ENCODE measurements at regions not wholly inside any gene's neighbourhood (a gene's known extent, or its start where the extent isn't known, plus 50 kb on each side); places are given as distances from the start of the nearest gene placed in this dataset.

DNA sequence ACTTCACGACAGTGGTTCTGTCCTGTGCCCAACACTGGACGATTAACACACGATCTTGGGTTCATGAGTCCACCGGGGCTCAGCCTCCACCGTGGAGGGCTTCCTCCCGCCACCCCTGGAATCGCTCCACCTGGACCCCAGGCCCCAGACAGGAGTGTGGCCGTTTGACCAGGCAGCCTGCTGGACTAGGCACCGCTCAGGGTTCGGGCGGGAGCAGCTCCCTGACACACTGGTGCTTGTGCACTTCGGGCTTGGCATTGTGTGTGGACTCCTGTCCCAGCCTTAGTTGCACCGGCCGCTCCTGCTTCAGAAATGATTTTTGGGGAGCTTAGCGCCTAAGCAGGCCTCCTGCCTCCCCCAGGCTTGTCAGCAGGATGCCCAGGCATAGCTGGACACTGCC is 617.4 kb upstream of the SALL3 start:
- H3K36me3 ChIP-seq (ENCODE audit: control insufficient read depth in 1 of 2, insufficient read depth in 2 of 2, low read length in 1 of 2) = no peaks in the 10 kb centered on the region
- no peak overlapping the region for H3K27ac ChIP-seq (ENCODE audit: low read depth in 1 of 2, low read length in 2 of 2)
- no peaks in the 10 kb centered on the region for H3K9me3 ChIP-seq (ENCODE audit: control insufficient read depth, low read length)
- no peak overlapping the region for H3K4me3 ChIP-seq (ENCODE audit: low read length in 2 of 2)
- intact Hi-C loops (cut with DNase I) = no loop called here
- no peaks in the 10 kb centered on the region for H3K4me1 ChIP-seq (ENCODE audit: control insufficient read depth in 1 of 2, insufficient read depth in 2 of 2, low read length in 2 of 2)
- DNase-seq (no peak), ATAC-seq (ENCODE audit: low FRiP score) (peak; percentile 29)
- H3K27me3 ChIP-seq (ENCODE audit: control insufficient read depth in 1 of 2, insufficient read depth in 2 of 2, low read length in 1 of 2) = no peaks in the 10 kb centered on the region
- WGBS, 2 donors = 89 to 94% methylated on average over 15 of the region's 15 CpGs

DNA sequence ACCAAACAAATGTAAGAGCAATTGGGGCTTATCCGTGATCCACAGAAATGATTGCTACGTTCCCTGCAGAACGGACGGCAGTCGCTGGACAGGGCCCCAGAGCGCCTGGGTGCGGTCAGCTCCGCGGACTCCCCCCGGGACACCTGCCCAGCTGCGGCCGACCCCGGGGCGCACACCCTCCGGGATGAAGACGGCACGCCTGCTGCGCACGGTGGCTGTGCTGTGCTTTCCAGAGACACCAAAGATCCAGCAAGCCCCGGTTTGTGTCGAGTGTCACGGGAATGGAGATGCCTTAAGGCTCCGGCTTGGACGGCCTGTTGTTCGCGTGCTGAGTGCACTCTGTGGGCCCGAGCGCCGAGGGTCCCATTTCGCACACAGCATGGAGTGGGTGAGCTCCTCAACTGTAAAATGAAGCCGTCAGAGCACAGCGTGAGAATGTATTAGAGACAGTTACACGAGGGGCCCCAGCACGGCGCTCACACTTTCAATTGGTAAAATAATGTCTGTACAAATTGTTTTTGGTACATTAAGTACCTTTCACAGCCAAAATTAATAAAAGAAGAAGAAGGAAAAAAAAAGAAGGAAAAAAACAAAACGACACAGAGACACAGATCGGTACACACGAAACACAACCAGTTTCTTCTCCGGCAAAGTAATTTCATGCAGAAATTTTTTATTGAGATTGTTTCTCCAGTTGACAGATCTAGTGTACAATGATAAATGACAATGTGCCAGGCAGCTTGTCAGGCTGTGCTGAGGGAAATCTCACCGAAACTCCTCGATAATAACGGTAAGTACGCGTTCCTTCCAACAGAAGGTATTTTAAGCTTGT is 615.8 kb upstream of the SALL3 start:
- no peak for ATAC-seq (ENCODE audit: low FRiP score)
- intact Hi-C loops (cut with DNase I) = no loop called here
- no peak overlapping the region for H3K27ac ChIP-seq (ENCODE audit: low read depth in 1 of 2, low read length in 2 of 2)
- H3K4me3 ChIP-seq (ENCODE audit: low read length in 2 of 2) = no peak overlapping the region
- 86% methylated on average over 44 of the region's 44 CpGs for WGBS, 2 donors
- H3K36me3 ChIP-seq (ENCODE audit: control insufficient read depth in 1 of 2, insufficient read depth in 2 of 2, low read length in 1 of 2) = no peaks in the 10 kb centered on the region
- no peaks in the 10 kb centered on the region for H3K9me3 ChIP-seq (ENCODE audit: control insufficient read depth, low read length)
- no peaks in the 10 kb centered on the region for H3K27me3 ChIP-seq (ENCODE audit: control insufficient read depth in 1 of 2, insufficient read depth in 2 of 2, low read length in 1 of 2)
- DNase-seq = no peak
- H3K4me1 ChIP-seq (ENCODE audit: control insufficient read depth in 1 of 2, insufficient read depth in 2 of 2, low read length in 2 of 2) = no peaks in the 10 kb centered on the region

DNA sequence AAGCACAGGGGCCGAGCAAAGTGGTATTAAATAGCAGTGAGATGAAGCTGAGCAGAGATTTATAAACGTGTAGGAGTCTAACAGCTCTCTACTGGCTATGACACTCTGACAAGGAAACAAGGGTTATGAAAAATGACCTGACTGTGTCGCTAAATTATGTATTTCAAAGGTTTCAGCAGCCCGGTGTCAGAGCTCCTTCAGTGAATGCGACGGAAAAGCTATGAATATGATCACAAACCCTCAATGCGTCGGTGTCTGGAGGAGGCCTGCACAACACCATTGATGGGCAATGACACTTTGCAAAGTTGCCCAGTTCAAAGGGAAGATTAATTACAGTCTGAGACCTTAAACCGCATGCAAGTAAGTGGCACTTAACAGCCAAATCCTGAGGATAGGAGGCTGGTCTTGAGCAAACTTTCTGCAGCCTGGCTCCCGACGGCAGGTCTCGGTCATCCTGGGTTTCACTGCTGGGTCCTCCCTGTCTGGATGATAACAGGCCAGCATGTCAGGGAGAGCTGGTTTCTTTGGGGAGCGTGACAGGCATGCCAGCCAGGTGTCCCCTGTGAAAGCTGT is 615.1 kb upstream of the SALL3 start:
- no peak overlapping the region for H3K27ac ChIP-seq (ENCODE audit: low read depth in 1 of 2, low read length in 2 of 2)
- H3K4me1 ChIP-seq (ENCODE audit: control insufficient read depth in 1 of 2, insufficient read depth in 2 of 2, low read length in 2 of 2) = no peaks in the 10 kb centered on the region
- H3K4me3 ChIP-seq (ENCODE audit: low read length in 2 of 2) = no peak overlapping the region
- 50 to 52% methylated on average over 13 of the region's 13 CpGs for WGBS, 2 donors
- no peak for DNase-seq
- intact Hi-C loops (cut with DNase I) = no loop called here
- H3K9me3 ChIP-seq (ENCODE audit: control insufficient read depth, low read length) = no peaks in the 10 kb centered on the region
- no peaks in the 10 kb centered on the region for H3K27me3 ChIP-seq (ENCODE audit: control insufficient read depth in 1 of 2, insufficient read depth in 2 of 2, low read length in 1 of 2)
- ATAC-seq (ENCODE audit: low FRiP score) = no peak
- H3K36me3 ChIP-seq (ENCODE audit: control insufficient read depth in 1 of 2, insufficient read depth in 2 of 2, low read length in 1 of 2) = no peaks in the 10 kb centered on the region

DNA sequence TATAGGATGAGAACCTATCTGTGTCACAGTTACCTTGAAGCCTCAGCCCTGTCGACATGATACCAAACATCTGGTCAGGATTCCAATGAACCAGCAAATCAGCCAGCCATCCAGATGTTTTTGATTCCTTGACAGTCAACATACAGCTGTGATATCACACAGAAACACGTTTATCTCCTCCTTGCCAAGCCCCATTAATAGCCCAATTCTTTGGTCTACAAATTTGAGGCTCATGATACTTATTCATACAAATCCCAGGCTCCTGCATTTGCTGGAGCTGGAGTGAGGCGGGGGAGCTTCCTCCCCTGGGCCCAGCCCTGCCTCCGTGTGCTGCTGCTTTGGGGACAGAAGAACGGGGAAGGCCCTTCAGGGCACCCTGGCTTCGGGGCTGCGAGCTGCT is 611.6 kb upstream of the SALL3 start:
- ATAC-seq (ENCODE audit: low FRiP score) = no peak
- Histone ChIP-seq H3K4me1 (ENCODE audit: control insufficient read depth in 1 of 2, insufficient read depth in 2 of 2, low read length in 2 of 2) (no peaks in the 10 kb centered on the region), H3K27ac (ENCODE audit: low read depth in 1 of 2, low read length in 2 of 2) (no peak overlapping the region), H3K4me3 (ENCODE audit: low read length in 2 of 2) (no peak overlapping the region), H3K9me3 (ENCODE audit: control insufficient read depth, low read length) (no peaks in the 10 kb centered on the region), H3K36me3 (ENCODE audit: control insufficient read depth in 1 of 2, insufficient read depth in 2 of 2, low read length in 1 of 2) (no peaks in the 10 kb centered on the region), H3K27me3 (ENCODE audit: control insufficient read depth in 1 of 2, insufficient read depth in 2 of 2, low read length in 1 of 2) (no peaks in the 10 kb centered on the region)
- intact Hi-C loops (cut with DNase I) = no loop called here
- no peak for DNase-seq
- WGBS, 2 donors = 62 to 63% methylated on average over 7 of the region's 7 CpGs

DNA sequence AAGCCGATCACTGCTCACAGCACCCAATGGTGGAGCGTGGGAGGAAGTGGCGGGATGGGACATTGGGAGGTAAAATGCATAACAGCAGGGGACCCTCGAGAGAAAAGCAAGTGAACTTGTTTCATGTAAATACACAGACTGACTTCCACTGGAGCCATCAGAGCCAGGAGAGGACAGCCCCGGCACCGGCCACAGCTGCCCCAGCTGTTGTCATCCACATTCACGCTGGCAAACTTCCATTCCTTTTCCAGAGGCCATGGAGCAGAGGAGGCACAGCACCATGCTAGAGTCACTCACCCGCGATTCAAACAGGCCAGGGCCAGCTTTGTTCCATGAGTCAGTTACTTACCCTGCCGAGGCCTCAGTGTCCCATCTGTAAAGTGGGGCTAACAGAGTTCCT is 610.9 kb upstream of the SALL3 start:
- no peak overlapping the region for H3K4me3 ChIP-seq (ENCODE audit: low read length in 2 of 2)
- intact Hi-C loops (cut with DNase I) = no loop called here
- H3K4me1 ChIP-seq (ENCODE audit: control insufficient read depth in 1 of 2, insufficient read depth in 2 of 2, low read length in 2 of 2) = no peaks in the 10 kb centered on the region
- ATAC-seq (ENCODE audit: low FRiP score) (no peak), DNase-seq (no peak)
- H3K36me3 ChIP-seq (ENCODE audit: control insufficient read depth in 1 of 2, insufficient read depth in 2 of 2, low read length in 1 of 2) = no peaks in the 10 kb centered on the region
- no peaks in the 10 kb centered on the region for H3K27me3 ChIP-seq (ENCODE audit: control insufficient read depth in 1 of 2, insufficient read depth in 2 of 2, low read length in 1 of 2)
- no peaks in the 10 kb centered on the region for H3K9me3 ChIP-seq (ENCODE audit: control insufficient read depth, low read length)
- H3K27ac ChIP-seq (ENCODE audit: low read depth in 1 of 2, low read length in 2 of 2) = no peak overlapping the region
- WGBS, 2 donors = 91 to 92% methylated on average over 10 of the region's 10 CpGs

DNA sequence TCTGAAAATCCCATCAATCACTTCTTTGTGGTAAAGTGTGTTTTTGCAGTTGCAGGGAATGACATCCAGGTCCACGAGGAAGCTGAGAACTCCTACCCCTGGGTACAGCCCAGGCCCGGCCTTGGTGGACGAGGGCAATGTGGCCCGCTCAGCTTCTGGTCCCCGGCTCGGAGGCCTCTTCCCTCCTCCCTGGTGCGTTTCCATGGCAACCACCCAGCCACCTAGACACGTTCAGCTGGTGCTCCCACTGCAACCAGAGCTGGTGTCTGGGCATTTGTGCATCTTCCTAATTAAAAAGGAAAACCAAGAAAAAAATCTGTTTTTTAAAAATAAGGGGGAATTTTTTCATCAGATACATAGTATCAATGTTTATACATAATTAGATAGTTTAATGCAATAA is 603.6 kb upstream of the SALL3 start:
- no peak for ATAC-seq (ENCODE audit: low FRiP score)
- WGBS, 2 donors = 65 to 72% methylated on average over 8 of the region's 8 CpGs
- intact Hi-C loops (cut with DNase I) = no loop called here

DNA sequence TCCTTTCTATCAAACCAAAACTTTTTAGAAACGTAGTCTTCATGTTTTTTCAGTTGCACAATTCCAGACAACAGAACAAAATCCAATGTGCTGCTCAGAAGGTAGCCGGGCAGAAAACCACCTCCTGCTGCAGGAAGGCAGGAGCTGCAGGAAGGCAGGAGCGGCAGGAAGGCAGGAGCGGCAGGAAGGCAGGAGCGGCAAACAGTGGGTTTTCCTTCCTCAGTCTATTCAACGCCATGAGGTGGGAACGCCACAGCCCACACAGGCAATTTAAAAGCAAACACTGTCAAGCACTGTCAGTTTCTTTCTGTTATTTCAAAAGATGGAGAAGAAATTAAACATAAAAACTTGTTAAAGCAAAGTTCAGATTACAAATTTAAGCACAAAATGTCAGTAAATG is 601.2 kb upstream of the SALL3 start:
- Histone ChIP-seq H3K9me3 (ENCODE audit: control insufficient read depth, low read length) (no peaks in the 10 kb centered on the region), H3K4me3 (ENCODE audit: low read length in 2 of 2) (no peak overlapping the region), H3K4me1 (ENCODE audit: control insufficient read depth in 1 of 2, insufficient read depth in 2 of 2, low read length in 2 of 2) (no peaks in the 10 kb centered on the region), H3K27me3 (ENCODE audit: control insufficient read depth in 1 of 2, insufficient read depth in 2 of 2, low read length in 1 of 2) (no peaks in the 10 kb centered on the region), H3K36me3 (ENCODE audit: control insufficient read depth in 1 of 2, insufficient read depth in 2 of 2, low read length in 1 of 2) (no peaks in the 10 kb centered on the region), H3K27ac (ENCODE audit: low read depth in 1 of 2, low read length in 2 of 2) (no peak overlapping the region)
- ATAC-seq (ENCODE audit: low FRiP score) = no peak
- no peak for DNase-seq
- WGBS, 2 donors = 72 to 75% methylated on average over 7 of the region's 7 CpGs
- intact Hi-C loops (cut with DNase I) = no loop called here

More for the DNA sequence above, 603.6 kb upstream of the SALL3 start:
- Histone ChIP-seq H3K4me3 (ENCODE audit: low read length in 2 of 2) (no peak overlapping the region), H3K27ac (ENCODE audit: low read depth in 1 of 2, low read length in 2 of 2) (no peak overlapping the region), H3K36me3 (ENCODE audit: control insufficient read depth in 1 of 2, insufficient read depth in 2 of 2, low read length in 1 of 2) (no peaks in the 10 kb centered on the region), H3K9me3 (ENCODE audit: control insufficient read depth, low read length) (no peaks in the 10 kb centered on the region), H3K27me3 (ENCODE audit: control insufficient read depth in 1 of 2, insufficient read depth in 2 of 2, low read length in 1 of 2) (no peaks in the 10 kb centered on the region), H3K4me1 (ENCODE audit: control insufficient read depth in 1 of 2, insufficient read depth in 2 of 2, low read length in 2 of 2) (no peaks in the 10 kb centered on the region)
- no peak for DNase-seq

DNA sequence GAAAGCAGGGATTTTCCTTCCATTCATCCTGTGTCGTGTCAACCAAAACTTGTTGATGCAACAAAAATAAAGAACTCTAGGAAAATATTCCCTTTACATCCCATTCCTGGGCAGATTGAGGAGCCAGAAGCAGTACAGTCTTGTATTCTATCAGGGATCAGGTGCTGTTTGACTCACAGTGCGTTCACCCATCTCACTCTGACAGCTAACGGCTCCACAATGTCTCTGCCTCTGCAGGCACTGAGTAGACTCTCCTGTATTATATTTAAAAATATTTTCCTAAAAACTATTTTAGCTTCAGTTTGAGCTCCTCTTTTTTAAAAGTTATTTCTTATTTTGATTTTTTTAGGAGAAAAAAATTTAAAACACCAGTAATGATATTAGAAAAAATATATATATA is 600.6 kb upstream of the SALL3 start:
- H3K27ac ChIP-seq (ENCODE audit: low read depth in 1 of 2, low read length in 2 of 2) = no peak overlapping the region
- no peaks in the 10 kb centered on the region for H3K27me3 ChIP-seq (ENCODE audit: control insufficient read depth in 1 of 2, insufficient read depth in 2 of 2, low read length in 1 of 2)
- no peaks in the 10 kb centered on the region for H3K4me1 ChIP-seq (ENCODE audit: control insufficient read depth in 1 of 2, insufficient read depth in 2 of 2, low read length in 2 of 2)
- 82 to 83% methylated on average over 3 of the region's 3 CpGs for WGBS, 2 donors
- DNase-seq (no peak), ATAC-seq (ENCODE audit: low FRiP score) (no peak)
- no peaks in the 10 kb centered on the region for H3K9me3 ChIP-seq (ENCODE audit: control insufficient read depth, low read length)
- no peaks in the 10 kb centered on the region for H3K36me3 ChIP-seq (ENCODE audit: control insufficient read depth in 1 of 2, insufficient read depth in 2 of 2, low read length in 1 of 2)
- intact Hi-C loops (cut with DNase I) = no loop called here
- H3K4me3 ChIP-seq (ENCODE audit: low read length in 2 of 2) = no peak overlapping the region

DNA sequence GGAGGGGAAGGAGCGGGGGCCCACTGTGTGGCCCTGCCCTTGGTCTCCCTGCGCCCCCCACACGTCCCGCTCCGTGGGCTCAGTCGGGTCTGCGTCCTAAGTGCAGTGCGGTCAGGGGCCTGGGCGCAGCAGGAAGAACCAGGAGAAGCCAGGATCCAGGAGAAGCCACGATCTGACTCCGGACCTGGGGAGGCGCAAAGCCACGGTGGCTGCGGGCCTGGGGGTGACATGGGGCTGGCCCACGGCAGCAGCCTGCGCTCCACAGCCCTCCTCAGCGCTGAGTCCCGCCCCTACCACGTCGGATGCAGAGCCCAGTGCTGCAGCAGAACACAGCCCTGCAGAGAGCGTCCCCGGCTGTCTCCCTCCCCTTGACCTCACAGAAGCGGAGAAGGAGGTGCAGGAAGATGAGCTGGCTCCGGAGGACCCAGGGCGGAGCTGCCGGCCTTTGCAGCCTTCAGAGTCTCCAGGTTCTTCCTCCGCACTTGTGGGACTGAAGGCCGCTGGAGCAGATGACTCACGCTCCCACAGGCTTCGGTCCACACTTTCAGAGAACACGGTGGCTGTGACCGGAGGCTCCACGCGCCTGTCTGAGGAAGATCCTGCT is 589.2 kb upstream of the SALL3 start:
- Histone ChIP-seq H3K36me3 (ENCODE audit: control insufficient read depth in 1 of 2, insufficient read depth in 2 of 2, low read length in 1 of 2) (no peaks in the 10 kb centered on the region), H3K27ac (ENCODE audit: low read depth in 1 of 2, low read length in 2 of 2) (no peak overlapping the region), H3K4me3 (ENCODE audit: low read length in 2 of 2) (no peak overlapping the region), H3K27me3 (ENCODE audit: control insufficient read depth in 1 of 2, insufficient read depth in 2 of 2, low read length in 1 of 2) (no peaks in the 10 kb centered on the region), H3K9me3 (ENCODE audit: control insufficient read depth, low read length) (peaks cover 3% of the 10 kb centered on the region), H3K4me1 (ENCODE audit: control insufficient read depth in 1 of 2, insufficient read depth in 2 of 2, low read length in 2 of 2) (no peaks in the 10 kb centered on the region)
- DNase-seq (no peak), ATAC-seq (ENCODE audit: low FRiP score) (no peak)
- intact Hi-C loops (cut with DNase I) = no loop called here
- 84 to 92% methylated on average over 24 to 34 of the region's 34 CpGs for WGBS, 2 donors

Data from aorta (tissue), 5 donors.